ENCODE measurements at regions not wholly inside any gene's neighbourhood (a gene's known extent, or its start where the extent isn't known, plus 50 kb on each side); places are given as distances from the start of the nearest gene placed in this dataset.
A peak's percentile ranks its signal among the peaks of the same experiment; 100 is the strongest.

DNA sequence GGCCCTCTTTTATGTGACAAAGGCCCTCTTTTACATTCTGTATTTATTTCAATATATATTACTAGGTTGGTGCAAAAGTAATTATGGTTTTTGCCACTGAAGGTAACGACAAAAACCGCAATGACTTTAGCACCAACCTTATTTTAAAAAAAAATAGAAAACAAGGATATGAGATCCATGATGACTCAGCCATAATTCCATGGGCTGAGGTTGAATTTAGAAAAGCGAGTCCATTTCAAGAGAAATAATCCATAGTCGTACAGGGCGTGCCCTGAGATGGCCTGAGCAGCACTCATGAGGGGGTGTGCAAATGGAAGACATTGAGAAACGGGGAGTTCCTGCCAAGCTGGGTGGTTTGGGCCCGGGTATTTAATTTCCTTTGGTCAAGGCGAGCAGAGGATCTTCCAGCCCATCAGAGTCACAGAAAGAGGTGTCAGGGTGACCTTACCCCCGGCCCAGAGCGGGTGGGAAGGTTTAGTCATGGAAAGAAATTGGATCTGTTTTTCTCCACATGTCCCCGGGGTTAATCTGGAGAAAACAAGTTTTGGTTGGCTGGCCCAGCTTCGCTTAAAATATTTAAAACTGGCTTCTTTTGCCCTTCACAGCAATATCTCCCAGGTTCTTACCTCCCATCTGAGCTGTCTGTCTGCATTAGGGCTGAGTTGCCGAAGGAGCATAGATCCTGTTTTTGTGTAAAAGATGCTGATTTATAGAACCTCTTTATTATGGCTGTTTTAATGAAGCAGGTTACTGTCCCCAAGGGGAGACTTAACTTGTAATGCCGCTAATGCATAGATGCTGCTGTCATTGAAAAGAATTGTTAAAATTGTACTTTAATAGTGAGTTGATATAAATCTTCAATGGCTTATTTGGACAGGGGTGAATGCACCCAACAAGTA is 255.6 kb downstream of the PREX1 start:
- no peak for DNase-seq (ENCODE audit: low spot score)

DNA sequence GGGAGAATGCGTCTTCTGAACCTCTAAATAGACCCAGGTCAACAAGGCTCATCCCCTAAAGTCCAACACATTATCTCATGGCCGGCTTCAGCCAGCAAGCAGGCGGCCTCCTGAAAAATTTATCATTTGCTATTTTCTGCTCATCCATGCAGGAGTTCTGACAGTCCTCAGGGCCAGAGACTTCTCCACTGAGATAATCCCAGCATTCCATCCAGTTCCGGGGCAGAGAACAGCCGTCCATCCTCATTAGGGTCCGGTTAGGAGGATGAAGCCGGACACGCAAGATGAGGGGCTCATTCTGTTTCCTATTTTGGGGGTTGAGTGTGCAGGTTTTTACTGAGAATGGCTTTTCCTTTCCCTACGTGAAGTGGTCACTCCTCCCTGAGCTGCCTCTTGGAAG is 258.1 kb downstream of the PREX1 start:
- DNase-seq (ENCODE audit: low spot score): no peak

- no peak for DNase-seq (ENCODE audit: low spot score)
These were observed 259.3 kb downstream of the PREX1 start for GRCh38 chr20:48568520-48568919.

DNA sequence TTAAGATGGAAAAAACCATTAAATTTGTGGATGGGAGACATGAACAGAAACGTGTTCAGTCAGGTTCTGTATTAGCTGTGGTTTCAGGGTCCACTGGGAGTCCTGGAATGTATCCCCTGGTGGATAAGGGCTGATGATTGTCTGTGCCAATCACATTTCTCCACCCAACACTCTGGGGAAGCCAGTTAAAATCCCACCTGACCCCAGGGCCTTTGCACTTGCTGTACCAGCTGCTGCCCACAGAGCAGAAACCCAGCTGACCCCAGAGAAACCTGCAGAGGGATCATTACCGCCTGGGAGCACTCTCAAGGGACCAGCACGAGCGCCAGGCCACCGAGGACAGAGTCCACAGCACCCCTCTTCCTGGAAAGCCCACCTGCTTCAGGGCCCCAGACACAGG is 260.7 kb downstream of the PREX1 start:
- DNase-seq (ENCODE audit: low spot score): no peak

DNA sequence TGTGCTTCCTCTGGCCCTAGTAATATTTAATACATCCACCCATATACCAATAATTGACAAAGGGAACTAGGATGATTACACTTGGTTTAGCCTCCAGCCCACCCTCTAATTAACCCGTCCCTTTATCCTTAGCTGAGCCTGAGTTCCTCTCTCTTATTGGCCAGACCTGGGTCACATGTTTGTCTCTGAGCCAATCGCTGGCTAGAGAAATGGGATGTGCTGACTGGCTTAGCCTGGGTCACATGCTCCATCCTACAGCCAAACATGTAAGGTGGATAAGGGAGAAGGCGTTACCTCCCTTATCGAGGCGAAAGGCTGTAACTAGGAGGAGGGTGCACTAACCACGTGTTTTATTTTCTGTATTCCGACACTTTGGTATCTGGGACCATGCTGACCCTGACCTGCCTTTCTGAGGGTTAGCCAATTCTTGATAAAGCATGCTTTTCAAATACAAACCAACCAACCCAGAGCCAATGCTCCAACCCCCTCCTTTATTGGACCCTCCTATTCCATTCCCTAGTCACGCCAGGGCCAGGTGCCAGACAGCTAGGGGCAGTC is 262.7 kb downstream of the PREX1 start:
- DNase-seq (ENCODE audit: low spot score): no peak

DNA sequence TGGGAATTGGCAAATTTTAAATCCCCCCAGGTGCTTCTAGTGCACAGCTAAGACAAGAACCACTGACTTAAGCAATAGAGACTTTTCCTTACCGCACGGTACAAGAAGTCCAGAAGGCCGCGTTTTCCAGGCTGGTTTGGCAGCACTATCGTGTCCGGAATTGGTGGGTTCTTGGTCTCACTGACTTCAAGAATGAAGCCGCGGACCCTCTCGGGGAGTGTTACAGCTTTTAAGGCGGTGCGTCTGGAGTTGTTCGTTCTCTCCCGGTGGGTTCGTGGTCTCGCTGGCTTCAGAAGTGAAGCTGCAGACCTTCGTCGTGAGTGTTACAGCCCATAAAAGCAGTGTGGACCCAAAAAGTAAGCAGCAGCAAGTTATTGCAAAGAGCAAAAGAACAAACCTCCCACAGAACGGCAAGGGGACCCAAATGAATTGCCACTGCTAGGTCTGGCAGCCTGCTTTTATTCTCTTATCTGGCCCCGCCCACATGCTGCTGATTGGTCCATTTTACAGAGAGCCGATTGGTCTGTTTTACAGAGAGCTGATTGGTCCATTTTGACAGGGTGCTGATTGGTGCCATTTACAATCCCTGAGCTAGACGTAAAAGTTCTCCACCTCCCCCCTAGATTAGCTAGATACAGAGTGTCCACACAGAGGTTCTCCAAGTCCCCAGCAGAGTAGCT is 264.5 kb downstream of the PREX1 start:
- DNase-seq (ENCODE audit: low spot score): no peak

DNA sequence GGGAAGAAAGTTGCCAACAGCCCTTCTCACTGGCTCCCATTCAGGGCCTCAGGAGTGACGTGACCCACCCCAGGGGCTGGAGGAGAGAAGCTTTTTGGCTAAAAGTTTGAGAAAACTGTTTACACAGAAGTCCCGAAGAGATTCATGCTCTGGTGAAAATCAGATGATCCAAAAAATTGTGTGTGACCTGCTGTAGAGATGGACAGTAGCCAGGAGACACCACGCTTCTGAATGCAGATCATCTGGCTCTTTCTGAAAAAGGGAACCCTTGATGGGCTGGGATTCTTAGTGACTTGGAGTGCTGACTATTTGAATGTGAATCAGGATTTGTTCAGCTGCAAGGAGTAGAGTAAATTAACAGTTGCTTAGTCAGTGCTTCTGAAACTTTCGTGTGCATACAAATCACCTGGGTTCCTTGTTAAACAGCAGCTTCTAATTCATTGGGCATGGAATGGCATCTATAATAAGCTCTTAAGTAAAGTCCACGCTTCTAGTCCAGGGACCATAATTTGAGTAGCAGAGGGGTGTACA is 265.1 kb downstream of the PREX1 start:
- DNase-seq (ENCODE audit: low spot score): no peak

GRCh38 chr20:48558906-48559305 is 268.9 kb downstream of the PREX1 start:
- no peak for DNase-seq (ENCODE audit: low spot score)

- no peak for DNase-seq (ENCODE audit: low spot score)
These were observed 270.4 kb downstream of the PREX1 start for GRCh38 chr20:48557380-48557779.

DNA sequence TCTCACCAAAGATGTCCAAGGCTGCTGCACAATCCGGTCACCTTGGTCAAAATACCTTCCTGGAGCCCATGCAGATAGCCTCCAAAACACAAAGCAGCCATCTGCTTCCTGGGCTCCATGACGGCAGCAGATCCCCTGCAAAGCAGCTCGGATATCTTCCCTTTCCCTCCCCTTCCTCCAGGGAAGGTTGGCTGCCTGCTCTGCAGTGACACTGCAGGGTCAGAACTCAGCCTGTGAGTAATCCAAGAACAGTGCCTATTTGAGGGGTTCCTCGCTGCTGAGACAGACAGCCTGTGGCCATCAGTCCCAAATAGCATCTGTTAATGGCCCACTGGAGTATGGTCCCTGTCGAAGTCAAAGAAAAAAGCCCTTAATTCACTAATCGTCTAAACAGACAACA is 270.8 kb downstream of the PREX1 start:
- no peak for DNase-seq (ENCODE audit: low spot score)

DNA sequence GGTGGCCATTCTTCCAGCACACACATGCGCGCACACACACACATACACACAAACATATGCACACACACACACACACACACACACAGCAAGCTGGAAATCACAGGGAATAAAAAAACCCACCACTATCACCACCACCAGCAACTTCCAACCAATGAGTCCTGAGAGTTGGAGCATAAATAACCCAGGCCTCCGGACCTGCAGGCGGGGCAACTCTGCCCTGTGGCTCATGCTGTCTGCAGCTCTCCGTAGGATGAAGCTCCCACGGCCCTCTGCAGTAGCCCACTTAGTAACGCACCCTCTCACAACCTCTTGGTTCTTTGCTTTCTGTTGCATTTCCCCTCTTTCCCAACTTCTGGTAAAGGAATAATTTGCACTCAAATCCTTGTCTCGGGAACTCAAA is 275.2 kb downstream of the PREX1 start:
- no peak for DNase-seq (ENCODE audit: low spot score)

DNA sequence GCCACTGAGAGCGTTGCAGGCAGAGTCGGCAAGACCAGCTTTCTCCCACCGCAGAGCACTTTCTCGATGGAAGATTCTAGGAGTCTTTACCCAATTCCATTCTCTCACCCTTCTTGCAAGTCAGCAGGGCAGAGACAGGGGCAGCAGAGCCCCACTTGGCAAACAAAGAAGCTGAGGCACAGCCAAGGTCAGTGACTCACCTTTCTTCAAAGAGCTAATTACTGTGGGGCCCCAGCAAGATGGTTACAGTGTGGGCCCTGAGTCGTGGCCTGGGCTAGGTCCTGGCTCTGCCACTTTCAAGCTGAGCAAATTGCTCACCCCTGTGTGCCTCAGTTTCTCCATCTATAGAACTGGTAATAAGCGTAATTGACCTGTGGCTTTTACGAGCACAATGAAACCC is 277.0 kb downstream of the PREX1 start:
- DNase-seq (ENCODE audit: low spot score): no peak

DNA sequence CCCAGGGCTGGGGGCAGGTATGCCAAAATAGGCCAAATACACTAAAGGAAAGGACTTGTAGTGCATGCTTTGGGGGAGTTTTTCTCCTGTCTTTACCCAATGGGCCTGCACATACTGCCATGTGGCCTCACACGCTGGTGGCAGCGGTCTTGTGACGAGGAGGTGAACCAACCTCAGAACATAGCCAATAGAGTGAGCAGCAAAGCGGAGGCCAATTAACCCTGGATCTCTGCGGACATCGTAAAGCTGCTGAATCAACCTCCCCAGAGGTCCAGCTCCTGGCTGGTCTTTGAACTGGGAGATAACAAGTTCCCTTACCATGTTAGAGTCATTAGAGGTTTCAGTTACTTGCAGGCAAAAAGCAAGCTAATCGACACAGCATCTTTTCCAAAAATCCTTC is 280.1 kb downstream of the PREX1 start:
- DNase-seq (ENCODE audit: low spot score): no peak

- no peak for DNase-seq (ENCODE audit: low spot score)
These were observed 283.1 kb downstream of the PREX1 start for GRCh38 chr20:48544402-48545339.

GRCh38 chr20:48541581-48542071 is 286.2 kb downstream of the PREX1 start:
- no peak for DNase-seq (ENCODE audit: low spot score)

DNA sequence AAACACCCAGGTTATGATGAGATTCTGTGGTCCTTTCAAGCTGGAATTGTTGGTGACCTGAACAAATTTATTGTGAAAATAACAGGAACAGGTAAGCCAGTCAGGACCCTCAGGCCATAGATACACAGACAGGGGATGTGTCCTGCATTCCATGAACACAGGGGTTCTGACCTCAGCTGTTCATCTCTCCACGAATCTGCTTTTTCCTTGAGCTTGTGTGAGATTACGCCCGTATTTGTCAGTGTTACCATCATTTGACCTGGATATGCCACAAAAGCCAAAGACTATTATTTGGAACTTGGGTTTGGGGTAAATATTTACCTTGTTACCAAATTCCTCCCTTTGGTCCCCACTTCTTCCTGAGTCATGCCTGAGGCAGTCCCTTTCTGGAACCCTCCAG is 288.9 kb downstream of the PREX1 start:
- DNase-seq (ENCODE audit: low spot score): no peak

DNA sequence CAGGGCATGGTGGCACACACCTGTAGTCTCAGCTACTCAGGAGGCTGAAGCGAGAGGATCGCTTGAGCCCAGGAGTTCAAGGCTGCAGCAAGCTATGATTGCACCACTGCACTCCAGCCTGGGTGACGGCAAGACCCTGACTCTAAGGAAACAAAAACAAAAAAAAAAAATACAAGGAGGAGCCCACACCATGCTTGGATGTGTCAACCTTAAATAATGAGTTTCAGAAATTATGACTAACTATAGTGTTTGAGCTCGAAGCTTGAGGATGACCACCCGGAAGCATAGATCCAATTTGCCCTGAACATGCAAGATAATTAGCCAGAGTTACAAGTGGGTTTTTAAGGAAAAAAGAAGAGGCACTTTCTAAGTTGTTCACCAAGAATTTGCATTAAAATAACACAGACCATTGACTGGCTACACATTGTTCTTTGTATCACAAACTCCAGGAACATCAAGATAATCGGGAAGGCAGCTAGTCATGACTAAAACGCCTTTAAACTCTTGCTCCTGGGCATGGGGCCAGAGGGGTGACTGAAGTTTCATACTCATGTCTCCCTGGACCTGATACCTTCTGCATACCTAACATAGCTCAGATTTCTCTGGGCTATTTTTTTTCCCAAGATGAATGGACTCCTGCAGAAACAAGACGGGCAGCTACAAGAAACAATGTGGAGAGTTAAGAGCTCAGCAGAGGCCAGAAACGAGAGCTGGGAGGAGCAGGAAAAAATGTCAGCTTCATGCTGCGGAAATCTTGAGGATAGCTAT is 289.6 kb downstream of the PREX1 start:
- DNase-seq (ENCODE audit: low spot score): no peak

DNA sequence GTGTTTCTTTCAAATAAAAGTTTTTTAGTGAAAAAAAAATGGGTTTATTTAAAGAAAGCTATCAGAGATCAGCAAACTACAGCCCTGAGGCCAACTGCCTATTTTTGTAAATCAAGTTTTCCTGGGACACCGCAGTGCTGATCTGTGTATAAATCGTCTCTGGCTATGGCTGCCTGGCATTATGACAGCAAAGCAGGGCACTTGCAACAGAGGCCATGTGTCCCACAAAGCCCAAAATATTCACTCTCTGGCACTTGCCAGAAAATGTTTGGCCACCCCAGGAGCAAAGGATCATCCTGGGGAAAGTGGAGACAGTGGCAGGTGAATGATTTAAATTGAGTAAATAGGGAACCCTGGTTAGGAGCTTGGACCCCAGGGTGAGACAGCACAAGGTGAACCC is 291.6 kb downstream of the PREX1 start:
- no peak for DNase-seq (ENCODE audit: low spot score)

DNA sequence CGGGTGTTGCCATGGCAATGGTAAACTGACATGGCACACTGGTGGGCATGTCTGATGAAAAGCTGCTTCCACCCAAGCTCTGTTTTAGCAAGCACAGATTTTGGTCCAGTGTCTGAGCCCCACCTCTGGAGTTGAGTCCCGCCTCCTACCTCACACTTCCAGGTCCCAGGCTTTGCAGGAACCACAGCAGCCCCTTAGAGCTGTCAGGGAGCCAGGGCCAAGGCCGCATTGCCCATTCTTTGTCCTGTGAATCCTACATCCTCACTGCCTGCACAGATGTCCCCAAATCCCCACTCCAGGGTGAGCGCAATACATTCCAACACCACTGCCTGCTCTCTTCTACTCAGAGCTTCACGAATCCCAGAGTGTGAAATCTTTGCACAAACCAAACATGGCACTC is 292.2 kb downstream of the PREX1 start:
- DNase-seq (ENCODE audit: low spot score): no peak

DNA sequence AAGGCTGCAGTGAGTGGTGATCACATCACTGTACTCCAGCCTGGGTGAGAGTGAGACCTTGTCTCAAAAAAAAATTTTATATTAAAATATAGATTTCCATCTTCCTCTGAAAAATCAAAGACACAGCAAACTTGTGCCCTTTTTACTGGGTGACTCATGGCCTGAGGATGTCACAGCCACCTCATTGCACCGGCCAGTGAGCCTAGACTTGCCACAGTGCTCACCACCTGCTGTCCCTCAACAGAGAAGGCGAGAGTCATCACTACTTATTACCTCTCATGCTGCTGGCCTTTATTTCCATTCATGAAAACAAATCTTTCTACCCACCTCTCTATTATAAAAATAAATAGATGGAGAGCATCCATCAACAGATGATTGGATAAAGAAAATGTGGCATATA is 295.8 kb downstream of the PREX1 start:
- no peak for DNase-seq (ENCODE audit: low spot score)

DNA sequence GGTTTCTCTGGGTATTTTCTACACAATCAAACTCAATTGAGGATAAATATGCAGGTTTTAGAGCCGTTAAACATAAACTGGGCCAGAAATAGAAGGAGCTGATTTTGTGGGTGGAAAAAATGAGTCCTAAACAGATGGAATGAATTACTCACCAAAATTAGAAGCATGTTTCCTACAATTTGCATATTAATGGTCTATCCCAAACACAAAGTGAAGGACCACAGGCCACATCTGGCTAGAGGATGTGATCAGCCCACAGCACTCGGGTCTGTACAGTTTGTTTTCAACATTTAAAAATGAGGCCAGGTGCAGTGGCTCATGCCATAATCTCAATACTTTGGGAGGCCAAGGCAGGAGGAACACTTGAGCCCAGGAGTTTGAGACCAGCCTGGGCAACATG is 296.3 kb downstream of the PREX1 start:
- DNase-seq (ENCODE audit: low spot score): peak; percentile 12
